ENCODE measurements at regions not wholly inside any gene's neighbourhood (a gene's known extent, or its start where the extent isn't known, plus 50 kb on each side); places are given as distances from the start of the nearest gene placed in this dataset.

GRCh38 chrX:10893976-10894375 is 217.2 kb upstream of the HCCS start:
- TF ChIP-seq CTCF (IDR thresholded peaks at IDR 0.05; ENCODE audit: low read length) (no peak), EZH2 (IDR thresholded peaks at IDR 0.05; ENCODE audit: borderline replicate concordance, low read length) (no peak)
